Transverse colon (tissue), 4 donors: ENCODE measurements at regions not wholly inside any gene's neighbourhood (a gene's known extent, or its start where the extent isn't known, plus 50 kb on each side); places are given as distances from the start of the nearest gene placed in this dataset.
A peak's percentile ranks its signal among the peaks of the same experiment; 100 is the strongest.
"Not testable (repeated sequence)": the region's sequence is repeated elsewhere in the genome, so short reads cannot be mapped to it uniquely, and the experiment has no call there.

ENCODE experiments used
- DNase-seq: peaks from one replicate; pipeline ENCODE4 v3.0.0-alpha.2; 2019
- H3K27ac ChIP-seq, 4 donors: fragments of 200-600 bp; sonication (generic); 2 replicates each; pipeline ENCODE4 v1.5.1; 2016 to 2018; ENCODE audit warnings: inconsistent platforms in 4 of 4
- H3K27me3 ChIP-seq: fragments of 200-600 bp; sonication (generic); 2 replicates; pipeline ENCODE4 v1.5.1; 2017; ENCODE audit warnings: inconsistent platforms
- H3K36me3 ChIP-seq, 4 donors: fragments of 200-600 bp; sonication (generic); 2 replicates each; pipeline ENCODE4 v1.5.1; 2017 to 2019; ENCODE audit warnings: inconsistent platforms in 4 of 4
- H3K4me1 ChIP-seq, 4 donors: fragments of 200-600 bp; sonication (generic); 2 replicates each; pipeline ENCODE4 v1.5.1; 2017 to 2020; ENCODE audit warnings: inconsistent platforms in 4 of 4
- H3K4me3 ChIP-seq, 4 donors: fragments of 200-600 bp; sonication (generic); 1 replicate in 1 of 4; 2 replicates in 3 of 4; pipeline versions ENCODE4 v1.5.1 to v1.6.1; 2017 to 2019; ENCODE audit warnings: inconsistent platforms in 4 of 4
- H3K9me3 ChIP-seq, 2 donors: fragments of 200-600 bp; sonication (generic); 2 replicates each; pipeline ENCODE4 v1.5.1; 2017 to 2019; ENCODE audit warnings: inconsistent platforms in 2 of 2
- CTCF ChIP-seq, 5 experiments: fragments of 200-600 bp in 3 of 5; fragments of 450-650 bp in 2 of 5; sonication (generic) in 3 of 5; IDR thresholded peaks; 1 replicate in 2 of 5; 2 replicates in 3 of 5; pipeline ENCODE4 v1.5.1; 2016 to 2017; ENCODE audit warnings: antibody characterized with exemption in 5 of 5, inconsistent platforms in 3 of 5, mild to moderate bottlenecking in 2 of 5, moderate library complexity in 1 of 5
- EP300 ChIP-seq: sonication (generic); formaldehyde crosslinking; IDR thresholded peaks from one replicate; pipeline ENCODE4 v1.6.1; 2017; ENCODE audit warnings: antibody characterized with exemption, low read depth
- POLR2A ChIP-seq: fragments of 450-650 bp; IDR thresholded peaks from one replicate; pipeline ENCODE4 v1.6.1; 2016; ENCODE audit warnings: antibody characterized with exemption, mild to moderate bottlenecking, moderate library complexity
- POLR2AphosphoS5 ChIP-seq, 3 donors: sonication (generic); formaldehyde crosslinking; IDR thresholded peaks; one replicate each; pipeline ENCODE4 v1.6.1; 2016; ENCODE audit warnings: antibody characterized with exemption in 3 of 3
- WGBS, 2 donors: methylation state at CpG; one replicate each; pipeline ENCODE4 v1.1.5; 2018; ENCODE audit warnings: low coverage in 1 of 2; 5-methylcytosine and 5-hydroxymethylcytosine counted together
- in situ Hi-C, 4 donors: fragments of 200-750 bp; cut with MboI; loops; one replicate each; pipeline versions ENCODE4 v1.15.0 to v1.15.1; 2017; ENCODE audit warnings: low sequenced_read_pairs in 3 of 4, low pct_ligation_motif_present in 1 of 4, low pct_unique_long_range_greater_than_20kb in 1 of 4
- intact Hi-C: fragments of 100-400 bp; cut with DNase I; formaldehyde crosslinking; loops from one replicate; pipeline ENCODE4 v1.15.1; 2023; ENCODE audit warnings: low total_unique reads

DNA sequence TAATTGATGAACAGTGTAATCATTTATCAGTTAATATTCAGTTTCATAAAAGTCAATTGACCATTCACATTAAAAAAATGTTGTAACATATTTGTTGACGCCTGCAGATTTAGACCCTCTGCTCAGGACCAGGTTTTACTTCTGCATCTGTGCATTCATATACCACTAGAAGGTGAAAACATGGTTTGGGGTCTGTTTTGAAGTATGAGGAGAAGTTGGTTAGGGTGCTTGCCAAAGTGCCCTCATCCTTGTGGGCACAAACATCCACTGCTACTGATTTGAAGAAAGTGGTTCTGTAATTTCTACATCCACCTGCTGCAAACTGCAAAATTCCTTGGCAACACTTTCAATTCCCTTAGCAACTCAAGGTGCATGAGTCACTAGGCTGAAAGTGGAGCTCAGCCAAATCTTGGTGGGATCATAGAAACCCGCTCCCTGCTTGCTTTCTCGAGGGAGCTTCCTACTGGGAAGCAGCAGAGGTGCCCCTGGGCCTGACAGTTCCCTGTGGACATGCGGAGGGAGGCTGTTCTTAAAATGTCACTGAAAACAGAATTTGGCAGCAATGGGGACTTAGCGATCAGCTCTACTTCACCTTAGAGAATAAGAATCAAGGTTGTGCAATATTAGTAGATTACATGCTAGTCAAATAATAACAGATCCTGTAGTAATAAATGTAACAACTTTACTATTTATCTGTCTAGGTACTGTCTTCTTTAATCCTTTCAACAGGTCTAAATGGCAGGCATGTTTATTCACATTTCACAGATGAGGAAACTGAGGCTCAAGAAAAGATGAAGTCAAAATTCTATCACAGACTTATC is 301.0 kb upstream of the TBL1XR1 start:
- in situ Hi-C loops, result no loop called here
- no peak for TF ChIP-seq POLR2AphosphoS5 (IDR thresholded peaks at IDR 0.05)
- TF ChIP-seq CTCF (IDR thresholded peaks at IDR 0.05), result no peak
- TF ChIP-seq EP300, result no peak
- DNase-seq, result no peak

DNA sequence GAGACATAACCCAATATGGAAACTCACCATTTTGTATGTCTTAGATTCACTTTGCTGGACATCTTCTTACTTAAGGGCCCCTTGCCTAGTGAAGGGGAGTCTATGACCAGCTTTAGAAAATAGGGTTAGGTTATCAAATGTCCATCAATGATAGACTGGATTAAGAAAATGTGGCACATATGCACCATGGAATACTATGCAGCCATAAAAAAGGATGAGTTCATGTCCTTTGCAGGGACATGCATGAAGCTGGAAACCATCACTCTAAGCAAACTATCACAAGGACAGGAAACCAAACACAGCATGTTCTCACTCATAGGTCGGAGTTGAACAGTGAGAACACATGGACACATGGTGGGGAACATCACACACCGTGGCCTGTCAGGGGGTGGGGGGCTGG is 301.8 kb upstream of the TBL1XR1 start:
- H3K36me3 ChIP-seq, H3K27me3 ChIP-seq, DNase-seq, intact Hi-C loops, H3K9me3 ChIP-seq, in situ Hi-C loops, H3K4me1 ChIP-seq, H3K4me3 ChIP-seq, H3K27ac ChIP-seq: not testable (repeated sequence)
- 86 to 100% methylated on average over 1 to 2 of the region's 2 CpGs for WGBS, 2 donors

More for the DNA sequence above, 301.0 kb upstream of the TBL1XR1 start:
- Histone ChIP-seq H3K4me3 (no peak overlapping the region), H3K9me3 (no peaks in the 10 kb centered on the region), H3K36me3 (no peaks in the 10 kb centered on the region), H3K27me3 (no peaks in the 10 kb centered on the region), H3K4me1 (no peaks in the 10 kb centered on the region), H3K27ac (no peak overlapping the region)
- intact Hi-C loops, result no loop called here
- WGBS, 2 donors, result 78 to 86% methylated on average over 3 to 5 of the region's 5 CpGs

- Histone ChIP-seq H3K27ac (peak overlapping the region in 1 of 4 donors; percentile 5), H3K9me3 (no peaks in the 10 kb centered on the region), H3K27me3 (no peaks in the 10 kb centered on the region), H3K4me1 (no peaks in the 10 kb centered on the region), H3K36me3 (no peaks in the 10 kb centered on the region), H3K4me3 (no peak overlapping the region)
- in situ Hi-C loops, result no loop called here
- TF ChIP-seq POLR2A (no peak), POLR2AphosphoS5 (IDR thresholded peaks at IDR 0.05) (no peak), CTCF (IDR thresholded peaks at IDR 0.05) (no peak), EP300 (no peak)
- intact Hi-C loops, result no loop called here
- DNase-seq, result no peak
- 75 to 78% methylated on average over 7 to 8 of the region's 8 CpGs for WGBS, 2 donors
These were observed 302.6 kb upstream of the TBL1XR1 start for GRCh38 chr3:177499779-177500423.

DNA sequence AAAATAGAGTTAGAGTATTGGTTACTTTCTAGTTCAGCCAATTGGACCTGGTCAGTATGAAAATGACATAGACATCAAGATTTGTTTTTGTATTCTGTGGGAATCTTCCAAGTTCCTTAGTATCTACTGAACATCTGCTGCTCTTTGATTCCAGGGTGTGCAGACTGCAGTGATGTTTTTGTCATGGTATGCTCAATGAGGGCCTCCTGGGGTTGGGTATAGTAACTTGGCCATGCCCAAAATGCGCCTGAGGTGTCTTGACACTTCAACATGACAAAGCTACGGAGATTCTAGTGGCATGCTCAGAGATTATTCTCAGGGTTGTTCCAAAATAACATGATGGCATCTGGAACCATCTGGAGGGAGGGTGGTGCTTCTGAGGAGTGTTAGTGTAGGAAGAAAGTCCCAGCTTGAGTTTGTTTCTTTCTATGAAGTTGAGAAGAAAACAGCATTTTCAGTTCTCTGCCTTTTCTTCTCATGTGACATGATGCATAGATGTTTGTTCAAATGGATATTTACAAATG is 313.5 kb upstream of the TBL1XR1 start:
- in situ Hi-C loops, result no loop called here
- no peaks in the 10 kb centered on the region for H3K36me3 ChIP-seq
- 69 to 82% methylated on average over 2 of the region's 2 CpGs for WGBS, 2 donors
- H3K27ac ChIP-seq, result no peak overlapping the region
- H3K9me3 ChIP-seq, result no peaks in the 10 kb centered on the region
- no peak for DNase-seq
- H3K27me3 ChIP-seq, result no peaks in the 10 kb centered on the region
- intact Hi-C loops, result no loop called here
- H3K4me3 ChIP-seq, result no peak overlapping the region
- TF ChIP-seq CTCF (IDR thresholded peaks at IDR 0.05), result no peak
- TF ChIP-seq POLR2A, result no peak
- TF ChIP-seq POLR2AphosphoS5 (IDR thresholded peaks at IDR 0.05), result no peak
- TF ChIP-seq EP300, result no peak
- peaks cover 0 to 22% (median 6%) of the 10 kb centered on the region in 4 donors for H3K4me1 ChIP-seq
